ENCODE measurements at regions not wholly inside any gene's neighbourhood (a gene's known extent, or its start where the extent isn't known, plus 50 kb on each side); places are given as distances from the start of the nearest gene placed in this dataset.

DNA sequence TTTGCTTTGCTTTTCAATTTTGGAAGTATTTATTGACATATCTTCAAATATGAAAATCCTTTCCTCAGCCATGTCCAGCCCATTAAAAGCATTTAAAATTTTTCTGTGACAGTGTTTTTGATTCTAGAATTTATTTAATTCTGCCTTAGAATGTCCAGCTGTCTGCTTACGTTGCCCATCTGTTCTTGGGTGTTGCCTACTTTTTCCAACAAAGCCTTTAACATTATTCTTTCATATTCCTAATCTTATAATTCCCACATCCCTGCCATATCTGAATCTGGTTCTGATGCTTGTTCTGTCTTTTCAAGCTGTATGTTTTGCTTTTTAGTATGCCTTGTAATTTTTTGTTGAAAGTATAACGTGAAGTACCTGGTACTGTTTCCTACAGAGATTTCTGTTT is 204.7 kb upstream of the VSTM2A start:
- TF ChIP-seq SIN3A (IDR thresholded peaks at IDR 0.05; ENCODE audit: borderline replicate concordance, low read depth, low read length) (no peak), MEF2D (CRISPR knock-in tag; IDR thresholded peaks at IDR 0.05) (no peak), NFIB (CRISPR knock-in tag; IDR thresholded peaks at IDR 0.05; ENCODE audit: borderline replicate concordance) (no peak)
- TF ChIP-seq, protein P1, sequence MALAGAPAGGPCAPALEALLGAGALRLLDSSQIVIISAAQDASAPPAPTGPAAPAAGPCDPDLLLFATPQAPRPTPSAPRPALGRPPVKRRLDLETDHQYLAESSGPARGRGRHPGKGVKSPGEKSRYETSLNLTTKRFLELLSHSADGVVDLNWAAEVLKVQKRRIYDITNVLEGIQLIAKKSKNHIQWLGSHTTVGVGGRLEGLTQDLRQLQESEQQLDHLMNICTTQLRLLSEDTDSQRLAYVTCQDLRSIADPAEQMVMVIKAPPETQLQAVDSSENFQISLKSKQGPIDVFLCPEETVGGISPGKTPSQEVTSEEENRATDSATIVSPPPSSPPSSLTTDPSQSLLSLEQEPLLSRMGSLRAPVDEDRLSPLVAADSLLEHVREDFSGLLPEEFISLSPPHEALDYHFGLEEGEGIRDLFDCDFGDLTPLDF (CRISPR knock-in tag; IDR thresholded peaks at IDR 0.05): no peak
- H3K27me3 ChIP-seq (ENCODE audit: control insufficient read depth in 1 of 2, insufficient read depth in 2 of 2, low read length in 2 of 2): no peaks in the 10 kb centered on the region
- in situ Hi-C loops (cut with HindIII; ENCODE audit: extremely low pct_ligation_motif_present, low pct_unique_long_range_greater_than_20kb): no loop called here
- ChIA-PET POLR2A (no interaction called here), CTCF (ENCODE audit: low intra/inter-chr PET ratio, low total read pairs) (no interaction called here)
- H3K4me3 ChIP-seq (replicated peaks in 1 of 3; ENCODE audit: insufficient read depth in 1 of 3, low read depth in 2 of 3, low read length in 3 of 3): no peak overlapping the region
- peaks cover 79% of the 10 kb centered on the region for H3K9me3 ChIP-seq (ENCODE audit: low read length)
- no peaks in the 10 kb centered on the region for H3K4me1 ChIP-seq (ENCODE audit: insufficient read depth, low read length)
- intact Hi-C loops (cut with micrococcal nuclease; ENCODE audit: unreplicated experiment): no loop called here
- no peak overlapping the region for H3K4me2 ChIP-seq (ENCODE audit: low read depth, low read length)
- 3% methylated on average over 2 of the region's 2 CpGs for WGBS (ENCODE audit: low lambda C conversion rate)
- H2AFZ ChIP-seq (ENCODE audit: low read length): no peak overlapping the region
- H3K36me3 ChIP-seq (replicated peaks in 1 of 2; ENCODE audit: control insufficient read depth in 1 of 2, insufficient read depth in 2 of 2, low read length in 2 of 2): no peaks in the 10 kb centered on the region
- no peak overlapping the region for H3K9ac ChIP-seq (ENCODE audit: insufficient read depth, low read depth, low read length)
- FAIRE-seq: no peak
- ATAC-seq: no peak
- H3K79me2 ChIP-seq (ENCODE audit: insufficient read depth, low read length): no peaks in the 10 kb centered on the region
- DNase-seq (ENCODE audit: low spot score): no peak
- no peak overlapping the region for H3K27ac ChIP-seq (ENCODE audit: extremely low read length, insufficient read depth, low read length)
- H4K20me1 ChIP-seq (ENCODE audit: insufficient read depth, low read length): no peaks in the 10 kb centered on the region
- no TSS peak for BruUV-seq (replicated peaks)

DNA sequence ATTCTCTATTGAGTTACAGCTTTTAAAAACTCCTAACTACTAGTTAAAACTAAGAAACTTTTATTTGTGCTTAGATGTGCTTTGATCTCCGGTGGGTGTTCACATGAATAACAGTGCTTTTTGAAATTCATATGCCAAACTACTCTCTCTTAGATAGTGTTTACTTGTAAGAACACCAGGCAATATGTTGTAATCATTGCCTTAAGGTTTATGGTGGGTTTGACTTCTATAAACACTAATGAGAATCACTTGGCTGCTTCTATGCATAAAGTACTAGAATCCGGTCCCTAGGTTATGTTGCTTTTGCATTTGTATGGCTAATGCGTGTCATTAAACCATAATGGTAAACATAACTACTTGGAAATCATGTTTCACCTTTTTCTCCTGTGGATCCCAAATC is 203.9 kb upstream of the VSTM2A start:
- H3K4me2 ChIP-seq (ENCODE audit: low read depth, low read length): no peak overlapping the region
- no peak for ATAC-seq
- no peaks in the 10 kb centered on the region for H4K20me1 ChIP-seq (ENCODE audit: insufficient read depth, low read length)
- in situ Hi-C loops (cut with HindIII; ENCODE audit: extremely low pct_ligation_motif_present, low pct_unique_long_range_greater_than_20kb): no loop called here
- POLR2A ChIA-PET: no interaction called here
- no peak for FAIRE-seq
- no peaks in the 10 kb centered on the region for H3K4me1 ChIP-seq (ENCODE audit: insufficient read depth, low read length)
- H3K9me3 ChIP-seq (ENCODE audit: low read length): peaks cover 83% of the 10 kb centered on the region
- no TSS peak for BruUV-seq (replicated peaks)
- DNase-seq (ENCODE audit: low spot score): no peak
- H2AFZ ChIP-seq (ENCODE audit: low read length): no peak overlapping the region
- no peaks in the 10 kb centered on the region for H3K79me2 ChIP-seq (ENCODE audit: insufficient read depth, low read length)
- H3K27ac ChIP-seq (ENCODE audit: extremely low read length, insufficient read depth, low read length): no peak overlapping the region
- CTCF ChIA-PET (ENCODE audit: low intra/inter-chr PET ratio, low total read pairs): no interaction called here
- 29% methylated on average over 3 of the region's 3 CpGs for WGBS (ENCODE audit: low lambda C conversion rate)
- H3K4me3 ChIP-seq (replicated peaks in 1 of 3; ENCODE audit: insufficient read depth in 1 of 3, low read depth in 2 of 3, low read length in 3 of 3): no peak overlapping the region
- intact Hi-C loops (cut with micrococcal nuclease; ENCODE audit: unreplicated experiment): no loop called here
- no peaks in the 10 kb centered on the region for H3K36me3 ChIP-seq (replicated peaks in 1 of 2; ENCODE audit: control insufficient read depth in 1 of 2, insufficient read depth in 2 of 2, low read length in 2 of 2)
- H3K9ac ChIP-seq (ENCODE audit: insufficient read depth, low read depth, low read length): no peak overlapping the region
- no peaks in the 10 kb centered on the region for H3K27me3 ChIP-seq (ENCODE audit: control insufficient read depth in 1 of 2, insufficient read depth in 2 of 2, low read length in 2 of 2)
- TF ChIP-seq, protein P2, sequence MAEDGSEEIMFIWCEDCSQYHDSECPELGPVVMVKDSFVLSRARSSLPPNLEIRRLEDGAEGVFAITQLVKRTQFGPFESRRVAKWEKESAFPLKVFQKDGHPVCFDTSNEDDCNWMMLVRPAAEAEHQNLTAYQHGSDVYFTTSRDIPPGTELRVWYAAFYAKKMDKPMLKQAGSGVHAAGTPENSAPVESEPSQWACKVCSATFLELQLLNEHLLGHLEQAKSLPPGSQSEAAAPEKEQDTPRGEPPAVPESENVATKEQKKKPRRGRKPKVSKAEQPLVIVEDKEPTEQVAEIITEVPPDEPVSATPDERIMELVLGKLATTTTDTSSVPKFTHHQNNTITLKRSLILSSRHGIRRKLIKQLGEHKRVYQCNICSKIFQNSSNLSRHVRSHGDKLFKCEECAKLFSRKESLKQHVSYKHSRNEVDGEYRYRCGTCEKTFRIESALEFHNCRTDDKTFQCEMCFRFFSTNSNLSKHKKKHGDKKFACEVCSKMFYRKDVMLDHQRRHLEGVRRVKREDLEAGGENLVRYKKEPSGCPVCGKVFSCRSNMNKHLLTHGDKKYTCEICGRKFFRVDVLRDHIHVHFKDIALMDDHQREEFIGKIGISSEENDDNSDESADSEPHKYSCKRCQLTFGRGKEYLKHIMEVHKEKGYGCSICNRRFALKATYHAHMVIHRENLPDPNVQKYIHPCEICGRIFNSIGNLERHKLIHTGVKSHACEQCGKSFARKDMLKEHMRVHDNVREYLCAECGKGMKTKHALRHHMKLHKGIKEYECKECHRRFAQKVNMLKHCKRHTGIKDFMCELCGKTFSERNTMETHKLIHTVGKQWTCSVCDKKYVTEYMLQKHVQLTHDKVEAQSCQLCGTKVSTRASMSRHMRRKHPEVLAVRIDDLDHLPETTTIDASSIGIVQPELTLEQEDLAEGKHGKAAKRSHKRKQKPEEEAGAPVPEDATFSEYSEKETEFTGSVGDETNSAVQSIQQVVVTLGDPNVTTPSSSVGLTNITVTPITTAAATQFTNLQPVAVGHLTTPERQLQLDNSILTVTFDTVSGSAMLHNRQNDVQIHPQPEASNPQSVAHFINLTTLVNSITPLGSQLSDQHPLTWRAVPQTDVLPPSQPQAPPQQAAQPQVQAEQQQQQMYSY (CRISPR knock-in tag; IDR thresholded peaks at IDR 0.05): no peak
- TF ChIP-seq ARHGAP35 (CRISPR knock-in tag; IDR thresholded peaks at IDR 0.05; ENCODE audit: borderline replicate concordance): no peak
- TF ChIP-seq, protein P3, sequence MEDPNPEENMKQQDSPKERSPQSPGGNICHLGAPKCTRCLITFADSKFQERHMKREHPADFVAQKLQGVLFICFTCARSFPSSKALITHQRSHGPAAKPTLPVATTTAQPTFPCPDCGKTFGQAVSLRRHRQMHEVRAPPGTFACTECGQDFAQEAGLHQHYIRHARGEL (CRISPR knock-in tag; IDR thresholded peaks at IDR 0.05): no peak
- no peak for TF ChIP-seq ZMYM2 (CRISPR knock-in tag; IDR thresholded peaks at IDR 0.05)
- no peak for TF ChIP-seq SP1 (IDR thresholded peaks at IDR 0.05)
- TF ChIP-seq SP1 (CRISPR knock-in tag; IDR thresholded peaks at IDR 0.05): no peak
- TF ChIP-seq SOX6 (IDR thresholded peaks at IDR 0.05): no peak
- no peak for TF ChIP-seq SOX6 (CRISPR knock-in tag; IDR thresholded peaks at IDR 0.05)
- TF ChIP-seq, protein P4, sequence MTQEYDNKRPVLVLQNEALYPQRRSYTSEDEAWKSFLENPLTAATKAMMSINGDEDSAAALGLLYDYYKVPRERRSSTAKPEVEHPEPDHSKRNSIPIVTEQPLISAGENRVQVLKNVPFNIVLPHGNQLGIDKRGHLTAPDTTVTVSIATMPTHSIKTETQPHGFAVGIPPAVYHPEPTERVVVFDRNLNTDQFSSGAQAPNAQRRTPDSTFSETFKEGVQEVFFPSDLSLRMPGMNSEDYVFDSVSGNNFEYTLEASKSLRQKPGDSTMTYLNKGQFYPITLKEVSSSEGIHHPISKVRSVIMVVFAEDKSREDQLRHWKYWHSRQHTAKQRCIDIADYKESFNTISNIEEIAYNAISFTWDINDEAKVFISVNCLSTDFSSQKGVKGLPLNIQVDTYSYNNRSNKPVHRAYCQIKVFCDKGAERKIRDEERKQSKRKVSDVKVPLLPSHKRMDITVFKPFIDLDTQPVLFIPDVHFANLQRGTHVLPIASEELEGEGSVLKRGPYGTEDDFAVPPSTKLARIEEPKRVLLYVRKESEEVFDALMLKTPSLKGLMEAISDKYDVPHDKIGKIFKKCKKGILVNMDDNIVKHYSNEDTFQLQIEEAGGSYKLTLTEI (CRISPR knock-in tag; conservative IDR thresholded peaks at IDR 0.05): no peak
- no peak for TF ChIP-seq KLF12 (CRISPR knock-in tag; IDR thresholded peaks at IDR 0.05; ENCODE audit: borderline replicate concordance)
